A549 (cell line): ENCODE measurements at regions not wholly inside any gene's neighbourhood (a gene's known extent, or its start where the extent isn't known, plus 50 kb on each side); places are given as distances from the start of the nearest gene placed in this dataset.

Experiments used
- ATAC-seq, 2 experiments: fragments of 200-7000 bp in 1 of 2; fragments of >200 bp in 1 of 2; cut with Nextera tagmentation in 1 of 2; cut with Tn5 transposase in 1 of 2; 3 replicates each; pipeline versions ENCODE4 v1.8.0 to v1.9.1; 2018 to 2020; ENCODE audit warnings: mild to moderate bottlenecking in 1 of 2, moderate library complexity in 1 of 2
- CTCF ChIA-PET: fragments of 300-600 bp; sonication (Branson Sonifier 250); formaldehyde crosslinking; extraction: SDS; loops from one replicate; lab custom pipeline; 2021; ENCODE audit warnings: antibody characterized with exemption, inconsistent platforms; lab: Yijun Ruan, JAX
- POLR2A ChIA-PET: fragments of 350-600 bp; formaldehyde crosslinking; extraction: SDS; loops from one replicate; lab custom pipeline; 2021; ENCODE audit warnings: antibody characterized with exemption, inconsistent platforms; lab: Yijun Ruan, JAX
- DNase-seq, 2 experiments: peaks; one replicate each; pipeline versions ENCODE4 v3.0.0 to v3.0.0-alpha.2; 2011 to 2016; ENCODE audit warnings: low read depth in 1 of 2, low spot score in 1 of 2
- FAIRE-seq: peaks from 2 replicates; lab custom pipeline; 2011; peaks lifted over from hg19 to GRCh38; lab: Jason Lieb, UNC
- H3K27ac ChIP-seq, 2 experiments: fragments of >200 bp; sonication (Bioruptor Twin); formaldehyde crosslinking; 3 replicates each; pipeline ENCODE4 v1.5.1; 2016 to 2017
- H3K4me1 ChIP-seq: fragments of >200 bp; sonication (Bioruptor Twin); formaldehyde crosslinking; 3 replicates; pipeline ENCODE4 v1.6.1; 2016
- H3K4me2 ChIP-seq: fragments of >200 bp; sonication (Bioruptor Twin); formaldehyde crosslinking; 3 replicates; pipeline ENCODE4 v1.6.1; 2016
- H3K4me3 ChIP-seq: fragments of >200 bp; sonication (Bioruptor Twin); formaldehyde crosslinking; 3 replicates; pipeline ENCODE4 v1.5.1; 2016
- H3K9me3 ChIP-seq: fragments of >200 bp; sonication (Bioruptor Twin); formaldehyde crosslinking; 3 replicates; pipeline ENCODE4 v1.6.1; 2016
- BHLHE40 ChIP-seq: IDR thresholded peaks from 2 replicates; pipeline ENCODE4 v1.6.1; 2012; ENCODE audit warnings: low read depth, low read length, inconsistent platforms
- CEBPB ChIP-seq, 2 experiments: fragments of >200 bp in 1 of 2; sonication (Bioruptor Twin) in 1 of 2; formaldehyde crosslinking in 1 of 2; IDR thresholded peaks; 2 replicates each; pipeline ENCODE4 v1.6.1; 2012 to 2016
- CHD4 ChIP-seq: fragments of 200-600 bp; sonication (generic); IDR thresholded peaks from 2 replicates; pipeline ENCODE4 v1.6.1; 2016; ENCODE audit warnings: antibody characterized with exemption, mild to moderate bottlenecking, borderline replicate concordance
- CTCF ChIP-seq: fragments of >200 bp; sonication (Bioruptor Twin); formaldehyde crosslinking; IDR thresholded peaks from 3 replicates; pipeline ENCODE4 v1.5.1; 2016
- EHF ChIP-seq: fragments of 250-450 bp; sonication (Bioruptor Pico); IDR thresholded peaks from 2 replicates; pipeline ENCODE4 v1.5.0; 2020; ENCODE audit warnings: mild to moderate bottlenecking
- ESRRA ChIP-seq: fragments of 150-350 bp; IDR thresholded peaks from 2 replicates; pipeline ENCODE4 v1.6.1; 2014; ENCODE audit warnings: mild to moderate bottlenecking, low read length, borderline replicate concordance
- FOXS1 ChIP-seq: fragments of 250-450 bp; sonication (Bioruptor Pico); IDR thresholded peaks from 2 replicates; pipeline ENCODE4 v1.5.0; 2020; ENCODE audit warnings: mild to moderate bottlenecking, moderate library complexity
- HDAC2 ChIP-seq: fragments of 200-600 bp; sonication (generic); IDR thresholded peaks from 2 replicates; pipeline ENCODE4 v1.6.1; 2016
- HEYL ChIP-seq: fragments of 250-450 bp; sonication (Bioruptor Pico); IDR thresholded peaks from 2 replicates; pipeline ENCODE4 v1.8.0; 2021; ENCODE audit warnings: mild to moderate bottlenecking, moderate library complexity
- HMGXB4 ChIP-seq: fragments of 250-450 bp; sonication (Bioruptor Pico); IDR thresholded peaks from 2 replicates; pipeline ENCODE4 v1.5.0; 2021; ENCODE audit warnings: mild to moderate bottlenecking, moderate library complexity, borderline replicate concordance
- HOXB5 ChIP-seq: fragments of 250-450 bp; sonication (Bioruptor Pico); IDR thresholded peaks from 2 replicates; pipeline ENCODE4 v1.5.0; 2020; ENCODE audit warnings: mild to moderate bottlenecking, moderate library complexity
- KDM1A ChIP-seq: fragments of 200-600 bp; sonication (generic); IDR thresholded peaks from 2 replicates; pipeline ENCODE4 v1.6.1; 2016; ENCODE audit warnings: low read depth, mild to moderate bottlenecking
- MAX ChIP-seq: IDR thresholded peaks from 2 replicates; pipeline ENCODE4 v1.6.1; 2012
- MYC ChIP-seq: IDR thresholded peaks from 2 replicates; pipeline ENCODE4 v1.6.1; 2012; ENCODE audit warnings: mild to moderate bottlenecking, inconsistent platforms, low read length, improper control_type of control experiment, borderline replicate concordance
- NFE2L2 ChIP-seq: fragments of 150-350 bp; conservative IDR thresholded peaks from 2 replicates; pipeline ENCODE4 v1.6.1; 2014; ENCODE audit warnings: low read length
- NPAS2 ChIP-seq: fragments of 250-450 bp; sonication (Bioruptor Pico); IDR thresholded peaks from 2 replicates; pipeline ENCODE4 v1.8.0; 2022; ENCODE audit warnings: mild to moderate bottlenecking, moderate library complexity, borderline replicate concordance
- NR3C1 ChIP-seq: fragments of >200 bp; sonication (Bioruptor Twin); formaldehyde crosslinking; IDR thresholded peaks from 3 replicates; pipeline ENCODE4 v1.6.1; 2017
- POLR2A ChIP-seq: IDR thresholded peaks from 2 replicates; pipeline ENCODE4 v1.6.1; 2012; ENCODE audit warnings: mild to moderate bottlenecking, low read length
- RAD21 ChIP-seq, 2 experiments: fragments of >200 bp in 1 of 2; sonication (Bioruptor Twin) in 1 of 2; formaldehyde crosslinking in 1 of 2; IDR thresholded peaks in 1 of 2; conservative IDR thresholded peaks in 1 of 2; 2 replicates in 1 of 2; 3 replicates in 1 of 2; pipeline ENCODE4 v1.6.1; 2012 to 2018; ENCODE audit warnings: inconsistent platforms in 1 of 2
- REST ChIP-seq: fragments of 200-600 bp; sonication (generic); IDR thresholded peaks from 2 replicates; pipeline ENCODE4 v1.6.1; 2016; ENCODE audit warnings: antibody characterized with exemption, mild to moderate bottlenecking, moderate library complexity
- ZFP36 ChIP-seq: fragments of 450-650 bp; IDR thresholded peaks from 2 replicates; pipeline ENCODE4 v1.6.1; 2014; ENCODE audit warnings: borderline replicate concordance; ENCODE audit not compliant: partially characterized antibody
- ZSCAN20 ChIP-seq: fragments of 250-450 bp; sonication (Bioruptor Pico); IDR thresholded peaks from 2 replicates; pipeline ENCODE4 v1.8.0; 2022; ENCODE audit warnings: mild to moderate bottlenecking, moderate library complexity
- WGBS: methylation state at CpG from one replicate; pipeline ENCODE4 v1.1.6; 2017; ENCODE audit errors: missing lambda C conversion rate; 5-methylcytosine and 5-hydroxymethylcytosine counted together

GRCh38 chr3:107950417-107950816 lies 140.4 kb downstream of the CD47 start:
- 41% methylated on average over 2 of the region's 2 CpGs for WGBS
- Histone ChIP-seq H3K4me2 (no peak overlapping the region), H3K4me1 (no peaks in the 10 kb centered on the region), H3K9me3 (no peaks in the 10 kb centered on the region), H3K4me3 (no peak overlapping the region), H3K27ac (no peak overlapping the region)
- CTCF ChIA-PET, result interaction anchor here (1.8 kb wide), 1 partner anchor 12 kb away, joined by 12 read pairs; no protein-coding TSS in a partner anchor
- FAIRE-seq, result no peak
- ATAC-seq, result no peak
- POLR2A ChIA-PET, result no interaction called here
- DNase-seq, result no peak
- no peak for TF ChIP-seq EHF
- no peak for TF ChIP-seq CTCF
- no peak for TF ChIP-seq REST
- no peak for TF ChIP-seq NR3C1
- no peak for TF ChIP-seq CEBPB (IDR thresholded peaks at IDR 0.05)
- TF ChIP-seq KDM1A, result no peak
- no peak for TF ChIP-seq ZFP36
- no peak for TF ChIP-seq ESRRA
- no peak for TF ChIP-seq MAX
- TF ChIP-seq HMGXB4 (CRISPR knock-in tag), result no peak
- TF ChIP-seq BHLHE40, result no peak
- TF ChIP-seq CHD4, result no peak
- no peak for TF ChIP-seq POLR2A
- no peak for TF ChIP-seq FOXS1 (CRISPR knock-in tag)
- no peak for TF ChIP-seq ZSCAN20 (CRISPR knock-in tag)
- no peak for TF ChIP-seq RAD21 (conservative IDR thresholded peaks at IDR 0.05 in 1 of 2, IDR thresholded peaks at IDR 0.05 in 1 of 2)
- TF ChIP-seq MYC, result no peak
- no peak for TF ChIP-seq HEYL

- no peak for ATAC-seq
- POLR2A ChIA-PET, result no interaction called here
Measured at GRCh38 chr3:107949394-107949970, 141.3 kb downstream of the CD47 start.

More at GRCh38 chr3:107949394-107949970, 141.3 kb downstream of the CD47 start:
- FAIRE-seq, result no peak
- no peaks in the 10 kb centered on the region for H3K4me1 ChIP-seq
- no peaks in the 10 kb centered on the region for H3K9me3 ChIP-seq
- no peak for DNase-seq
- CTCF ChIA-PET, result interaction anchor here (0.6 to 1.8 kb wide), 3 partner anchors 11 to 498 kb away, joined by 3 to 12 read pairs (median 3); no protein-coding TSS in a partner anchor
- H3K4me3 ChIP-seq, result no peak overlapping the region
- no peak overlapping the region for H3K27ac ChIP-seq
- WGBS, result 57% methylated on average over 3 of the region's 3 CpGs
- TF ChIP-seq KDM1A (no peak), NPAS2 (CRISPR knock-in tag) (no peak), EHF (no peak), HDAC2 (no peak), NFE2L2 (no peak), HOXB5 (no peak)
- H3K4me2 ChIP-seq, result no peak overlapping the region
